ENCODE measurements at regions not wholly inside any gene's neighbourhood (a gene's known extent, or its start where the extent isn't known, plus 50 kb on each side); places are given as distances from the start of the nearest gene placed in this dataset.
A peak's percentile ranks its signal among the peaks of the same experiment; 100 is the strongest.

DNA sequence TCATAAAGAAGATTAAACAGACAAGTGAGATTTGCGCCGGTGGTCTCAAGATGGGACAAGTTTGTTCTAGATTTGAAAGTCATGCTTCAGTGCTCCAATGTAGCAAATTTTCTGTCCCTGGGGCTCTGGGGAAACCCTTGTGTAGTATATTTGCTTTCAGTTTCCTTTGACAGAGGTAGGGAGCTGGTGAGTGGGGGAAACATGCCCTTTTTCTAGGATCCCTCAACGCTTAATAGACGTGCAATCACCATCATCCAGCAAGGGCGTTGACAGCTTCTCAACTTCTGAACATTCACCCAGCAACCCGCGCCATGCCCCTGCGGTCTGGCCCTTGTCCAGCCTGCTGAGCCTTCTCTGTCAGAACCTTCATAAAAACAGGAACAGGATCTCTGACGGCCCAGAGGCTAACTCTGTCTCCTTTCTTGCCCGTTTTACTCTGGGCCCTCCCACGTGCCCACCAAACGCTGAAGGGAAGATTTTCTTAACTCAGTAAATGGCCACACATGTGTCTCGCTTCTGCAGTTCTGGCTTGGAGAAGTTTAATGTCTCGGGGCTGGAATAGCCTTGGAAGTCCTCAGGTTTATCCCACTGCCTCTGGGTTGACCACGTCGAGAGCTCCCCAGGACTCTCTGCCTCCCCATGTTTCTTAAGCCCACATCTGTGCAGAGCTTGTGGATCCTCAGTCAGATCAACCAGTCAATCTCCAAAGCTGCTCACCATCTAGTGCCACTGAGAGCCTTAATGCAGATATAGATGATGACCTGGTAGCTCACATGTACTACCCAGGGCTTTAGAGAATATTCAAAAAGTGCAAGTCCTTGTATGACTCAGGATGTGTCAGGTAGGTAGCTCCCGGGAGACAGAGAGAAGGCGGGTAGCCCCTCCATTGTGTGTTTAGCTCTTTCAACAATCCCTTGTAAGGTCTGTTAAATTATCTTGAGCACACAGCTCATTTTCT lies 58.1 kb upstream of the CCND2 start:
- Histone ChIP-seq H3K9me3 (ENCODE audit: control extremely low read depth in 1 of 3, control insufficient read depth in 2 of 3, insufficient read depth in 1 of 3, low read length in 2 of 3) (no peaks in the 10 kb centered on the region), H4K20me1 (ENCODE audit: control insufficient read depth, insufficient read depth, low read length, poor library complexity, severe bottlenecking) (no peaks in the 10 kb centered on the region), H3K4me3 (ENCODE audit: control extremely low read depth in 1 of 5, extremely low read depth in 1 of 5, insufficient read depth in 1 of 5, low read depth in 2 of 5, low read length in 4 of 5) (peak overlapping the region; percentile 28 to 53 (median 34)), H2AFZ (ENCODE audit: insufficient read depth, low read depth, low read length, poor library complexity, severe bottlenecking) (peak overlapping the region; percentile 61), H3K27ac (ENCODE audit: low read length in 2 of 2) (peak overlapping the region; percentile 89 to 94), H3K9ac (ENCODE audit: low read length) (peak overlapping the region; percentile 49), H3K4me1 (ENCODE audit: control insufficient read depth in 2 of 2, insufficient read depth in 2 of 2, low read length in 2 of 2) (peaks cover 32 to 41% of the 10 kb centered on the region in 2 donors), H3K27me3 (replicated peaks in 1 of 4; ENCODE audit: control extremely low read depth in 1 of 4, control insufficient read depth in 3 of 4, insufficient read depth in 4 of 4, low read length in 3 of 4) (no peaks in the 10 kb centered on the region), H3K4me2 (replicated peaks; ENCODE audit: low read depth, low read length, poor library complexity, severe bottlenecking) (peak overlapping the region; percentile 70), H3K79me2 (ENCODE audit: control insufficient read depth, insufficient read depth, low read length) (no peaks in the 10 kb centered on the region), H3K36me3 (replicated peaks in 1 of 2; ENCODE audit: control extremely low read depth in 1 of 2, control insufficient read depth in 1 of 2, extremely low read depth in 1 of 2, insufficient read depth in 2 of 2, low read length in 1 of 2) (no peaks in the 10 kb centered on the region)
- peak overlapping the region; percentile 94 for H3K27ac Mint-ChIP-seq
- DNase-seq, result peak; percentile 91
- H3K4me1 Mint-ChIP-seq, result peaks cover 41% of the 10 kb centered on the region
- H3K9me3 Mint-ChIP-seq (ENCODE audit: insufficient read depth), result no peaks in the 10 kb centered on the region
- POLR2A ChIA-PET, result interaction anchor here (0.6 to 1.9 kb wide), 9 partner anchors 10 to 227 kb away, joined by 3 to 10 read pairs (median 4); no protein-coding TSS in a partner anchor
- TF ChIP-seq CTCF (IDR thresholded peaks at IDR 0.05), result no peak
- TF ChIP-seq EZH2 (IDR thresholded peaks at IDR 0.05; ENCODE audit: borderline replicate concordance, insufficient read depth, low read depth, low read length, poor library complexity, severe bottlenecking), result no peak
- intact Hi-C loops (cut with micrococcal nuclease), result loop anchor here (1.0 to 2.0 kb wide), 7 partner anchors 9 to 97 kb away; no protein-coding TSS in a partner anchor
- no peaks in the 10 kb centered on the region for H3K27me3 Mint-ChIP-seq
- CTCF ChIA-PET, result interaction anchor here (0.8 to 3.6 kb wide), 19 partner anchors 8 to 108 kb away, joined by 3 to 22 read pairs (median 5); no protein-coding TSS in a partner anchor
- peak; percentile 90 for ATAC-seq (ENCODE audit: low read depth)
- peak overlapping the region; percentile 87 for H3K4me3 Mint-ChIP-seq
- WGBS (ENCODE audit: insufficient coverage), result 6% methylated on average over 16 of the region's 18 CpGs
